HepG2 (cell line): ENCODE measurements at regions not wholly inside any gene's neighbourhood (a gene's known extent, or its start where the extent isn't known, plus 50 kb on each side); places are given as distances from the start of the nearest gene placed in this dataset.

ENCODE experiments used
- ATAC-seq: fragments of 200-7000 bp; cut with Tn5 transposase; 3 replicates; pipeline ENCODE4 v1.9.1; 2020; ENCODE audit warnings: mild to moderate bottlenecking, moderate library complexity
- BruUV-seq: library from RNA; stranded (reverse); fragments of 400-500 nt; replicated peaks from 2 replicates; lab custom pipeline; 2021; lab: Mats Ljungman, UMichigan
- CTCF ChIA-PET: fragments of 300-600 bp; formaldehyde crosslinking; extraction: SDS; loops from one replicate; lab custom pipeline; 2021; ENCODE audit warnings: low total read pairs, inconsistent platforms, low intra/inter-chr PET ratio; lab: Yijun Ruan, JAX
- POLR2A ChIA-PET: fragments of 350-600 bp; sonication (Branson Sonifier 250); formaldehyde crosslinking; loops from one replicate; lab custom pipeline; 2020; ENCODE audit warnings: antibody characterized with exemption, inconsistent platforms; lab: Yijun Ruan, JAX
- DNase-seq: peaks from one replicate; pipeline ENCODE4 v3.0.0-alpha.2; 2015; ENCODE audit warnings: low spot score
- FAIRE-seq: peaks from 3 replicates; lab custom pipeline; 2011; peaks lifted over from hg19 to GRCh38; lab: Jason Lieb, UNC
- H2AFZ ChIP-seq: one replicate; pipeline ENCODE4 v1.6.1; 2011; ENCODE audit warnings: low read length, inconsistent platforms
- H3K27ac ChIP-seq: fragments of 300-600 bp; 3 replicates; pipeline ENCODE4 v1.8.0; 2011; ENCODE audit warnings: mixed run types, mild to moderate bottlenecking, mixed read lengths, low read length, inconsistent platforms; ENCODE audit not compliant: insufficient read depth; ENCODE audit errors: extremely low read length
- H3K27me3 ChIP-seq, 2 experiments: fragments of 200-600 bp in 1 of 2; 2 replicates in 1 of 2; 3 replicates in 1 of 2; pipeline versions ENCODE4 v1.6.0 to v1.8.0; 2011; ENCODE audit warnings: low read length in 2 of 2, mild to moderate bottlenecking in 2 of 2, moderate library complexity in 2 of 2, inconsistent platforms in 1 of 2; ENCODE audit not compliant: insufficient read depth in 2 of 2, control insufficient read depth in 1 of 2
- H3K36me3 ChIP-seq, 2 experiments: fragments of 200-600 bp in 1 of 2; replicated peaks in 1 of 2; 2 replicates in 1 of 2; 3 replicates in 1 of 2; pipeline versions ENCODE4 v1.5.1 to v1.8.0; 2011; ENCODE audit warnings: low read length in 2 of 2, inconsistent platforms in 1 of 2; ENCODE audit not compliant: insufficient read depth in 2 of 2, control insufficient read depth in 1 of 2
- H3K4me1 ChIP-seq: 2 replicates; pipeline ENCODE4 v1.5.1; 2012; ENCODE audit warnings: low read length, inconsistent platforms; ENCODE audit not compliant: insufficient read depth
- H3K4me2 ChIP-seq: 2 replicates; pipeline ENCODE4 v1.6.0; 2011; ENCODE audit warnings: low read depth, low read length, inconsistent platforms
- H3K4me3 ChIP-seq, 3 experiments: fragments of 200-600 bp in 1 of 3; sonication (generic), shearing (Covaris generic) in 1 of 3; replicated peaks in 1 of 3; 2 replicates each; pipeline ENCODE4 v1.5.1; 2011 to 2016; ENCODE audit warnings: low read length in 3 of 3, inconsistent platforms in 2 of 3, low read depth in 2 of 3, mild to moderate bottlenecking in 2 of 3, control low read depth in 1 of 3, mixed read lengths in 1 of 3; ENCODE audit not compliant: insufficient read depth in 1 of 3
- H3K79me2 ChIP-seq: one replicate; pipeline ENCODE4 v1.6.1; 2011; ENCODE audit warnings: low read length, inconsistent platforms; ENCODE audit not compliant: insufficient read depth
- H3K9ac ChIP-seq: 2 replicates; pipeline ENCODE4 v1.6.0; 2011; ENCODE audit warnings: mild to moderate bottlenecking, low read depth, low read length, inconsistent platforms; ENCODE audit not compliant: insufficient read depth
- H3K9me3 ChIP-seq: 2 replicates; pipeline ENCODE4 v1.5.1; 2012; ENCODE audit warnings: mild to moderate bottlenecking, low read length
- H4K20me1 ChIP-seq: 2 replicates; pipeline ENCODE4 v1.6.0; 2011; ENCODE audit warnings: inconsistent platforms, mild to moderate bottlenecking, low read length, moderate library complexity; ENCODE audit not compliant: insufficient read depth
- ARID5B ChIP-seq: IDR thresholded peaks from 2 replicates; pipeline ENCODE4 v1.4.0; 2020; ENCODE audit warnings: mild to moderate bottlenecking, missing genetic modification reagents
- ATF5 ChIP-seq: sonication (generic); formaldehyde crosslinking; IDR thresholded peaks from 2 replicates; pipeline ENCODE4 v1.4.0; 2020; ENCODE audit warnings: mild to moderate bottlenecking, low read depth, missing genetic modification reagents
- ERF ChIP-seq: IDR thresholded peaks from 2 replicates; pipeline ENCODE4 v1.6.1; 2018; ENCODE audit warnings: missing biosample characterization, missing genetic modification reagents
- LBX2 ChIP-seq: sonication (generic); formaldehyde crosslinking; IDR thresholded peaks from 2 replicates; pipeline ENCODE4 v1.5.0; 2020; ENCODE audit warnings: missing genetic modification reagents, mild to moderate bottlenecking, borderline replicate concordance
- MAFG ChIP-seq: sonication (generic); formaldehyde crosslinking; IDR thresholded peaks from 2 replicates; pipeline ENCODE4 v1.5.1; 2020; ENCODE audit warnings: mild to moderate bottlenecking, missing genetic modification reagents
- MIXL1 ChIP-seq: IDR thresholded peaks from 2 replicates; pipeline ENCODE4 v1.6.1; 2016
- NR2F2 ChIP-seq: IDR thresholded peaks from 2 replicates; pipeline ENCODE4 v1.6.1; 2012; ENCODE audit warnings: low read depth, inconsistent platforms, borderline replicate concordance
- PHB2 ChIP-seq: fragments of 450-650 bp; IDR thresholded peaks from 2 replicates; pipeline ENCODE4 v1.6.1; 2018; ENCODE audit not compliant: partially characterized antibody
- SKI ChIP-seq: fragments of 450-650 bp; IDR thresholded peaks from one replicate; pipeline ENCODE4 v1.6.1; 2018; ENCODE audit warnings: mild to moderate bottlenecking; ENCODE audit not compliant: partially characterized antibody
- TBL1XR1 ChIP-seq: fragments of 150-350 bp; IDR thresholded peaks from 2 replicates; pipeline ENCODE4 v1.6.1; 2014; ENCODE audit warnings: borderline replicate concordance, low read length; ENCODE audit not compliant: partially characterized antibody
- ZC3H4 ChIP-seq: sonication (generic); formaldehyde crosslinking; IDR thresholded peaks from 2 replicates; pipeline ENCODE4 v1.4.0; 2020; ENCODE audit warnings: missing genetic modification reagents, borderline replicate concordance
- ZKSCAN8 ChIP-seq: IDR thresholded peaks from 2 replicates; pipeline ENCODE4 v1.6.1; 2016; ENCODE audit warnings: borderline replicate concordance, missing genetic modification reagents, missing compliant biosample characterization
- ZNF670 ChIP-seq: sonication (generic); formaldehyde crosslinking; IDR thresholded peaks from 2 replicates; pipeline ENCODE4 v1.8.0; 2022; ENCODE audit warnings: mild to moderate bottlenecking, missing genetic modification reagents, borderline replicate concordance
- ZNF83 ChIP-seq: sonication (generic); formaldehyde crosslinking; IDR thresholded peaks from 2 replicates; pipeline ENCODE4 v1.4.0; 2020; ENCODE audit warnings: missing genetic modification reagents, mild to moderate bottlenecking, borderline replicate concordance
- ZNF879 ChIP-seq: sonication (generic); formaldehyde crosslinking; IDR thresholded peaks from 2 replicates; pipeline ENCODE4 v1.8.1; 2023; ENCODE audit warnings: missing genetic modification reagents
- WGBS: methylation state at CpG from one replicate; pipeline ENCODE4 v1.1.6; 2017; ENCODE audit warnings: low lambda C conversion rate; 5-methylcytosine and 5-hydroxymethylcytosine counted together
- in situ Hi-C: cut with HindIII; loops from 2 replicates; pipeline ENCODE4 v1.10.0; 2017; ENCODE audit warnings: low pct_unique_long_range_greater_than_20kb; ENCODE audit not compliant: extremely low pct_ligation_motif_present
- intact Hi-C: fragments of 100-400 bp; cut with micrococcal nuclease; formaldehyde crosslinking; loops from one replicate; pipeline ENCODE4 v1.10.0; 2022; ENCODE audit not compliant: unreplicated experiment
- TF ChIP-seq, protein P1 (sequence below): sonication (generic); formaldehyde crosslinking; IDR thresholded peaks from 2 replicates; pipeline ENCODE4 v1.5.0; 2020; ENCODE audit warnings: mild to moderate bottlenecking, missing genetic modification reagents, moderate library complexity
- TF ChIP-seq, protein P2 (sequence below): sonication (generic); formaldehyde crosslinking; IDR thresholded peaks from 2 replicates; pipeline ENCODE4 v1.5.1; 2020; ENCODE audit warnings: mild to moderate bottlenecking, missing genetic modification reagents, borderline replicate concordance

DNA sequence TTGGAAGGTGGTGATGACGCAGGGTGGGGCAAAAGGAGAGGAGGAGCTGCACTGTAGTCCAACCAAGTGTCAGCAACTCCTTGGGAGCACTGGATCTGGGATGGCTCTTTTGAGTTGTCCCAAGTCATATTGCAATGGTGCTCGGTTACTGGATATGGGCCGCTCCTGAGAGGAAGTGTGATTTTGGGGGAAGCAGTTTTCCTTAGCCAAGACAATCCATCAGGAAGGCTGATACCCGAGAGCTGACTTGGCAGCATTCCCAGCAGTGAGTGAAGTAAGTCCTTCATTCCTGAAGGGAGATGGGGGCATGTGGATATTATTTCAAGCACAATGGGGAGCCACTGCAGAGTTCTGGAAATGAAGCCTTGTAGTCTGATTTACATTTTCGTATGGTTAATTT, 354.1 kb downstream of the RFPL4B start:
- no peaks in the 10 kb centered on the region for H4K20me1 ChIP-seq
- intact Hi-C loops = no loop called here
- 15% methylated on average over 5 of the region's 5 CpGs for WGBS

More for the DNA sequence above, 354.1 kb downstream of the RFPL4B start:
- H3K27me3 ChIP-seq = no peaks in the 10 kb centered on the region
- DNase-seq (no peak), FAIRE-seq (no peak), ATAC-seq (no peak)
- H3K4me3 ChIP-seq = no peak overlapping the region
- H2AFZ ChIP-seq = no peak overlapping the region
- in situ Hi-C loops = no loop called here
- no peaks in the 10 kb centered on the region for H3K36me3 ChIP-seq
- POLR2A ChIA-PET = no interaction called here
- no peak overlapping the region for H3K4me2 ChIP-seq
- no TSS peak for BruUV-seq
- CTCF ChIA-PET = no interaction called here
- no peak for TF ChIP-seq NR2F2
- no peak for TF ChIP-seq MIXL1 (CRISPR knock-in tag)
- no peak for TF ChIP-seq ZKSCAN8 (CRISPR knock-in tag)
- TF ChIP-seq ZC3H4 = no peak
- TF ChIP-seq ATF5 (CRISPR knock-in tag) = no peak
- TF ChIP-seq, protein P1, sequence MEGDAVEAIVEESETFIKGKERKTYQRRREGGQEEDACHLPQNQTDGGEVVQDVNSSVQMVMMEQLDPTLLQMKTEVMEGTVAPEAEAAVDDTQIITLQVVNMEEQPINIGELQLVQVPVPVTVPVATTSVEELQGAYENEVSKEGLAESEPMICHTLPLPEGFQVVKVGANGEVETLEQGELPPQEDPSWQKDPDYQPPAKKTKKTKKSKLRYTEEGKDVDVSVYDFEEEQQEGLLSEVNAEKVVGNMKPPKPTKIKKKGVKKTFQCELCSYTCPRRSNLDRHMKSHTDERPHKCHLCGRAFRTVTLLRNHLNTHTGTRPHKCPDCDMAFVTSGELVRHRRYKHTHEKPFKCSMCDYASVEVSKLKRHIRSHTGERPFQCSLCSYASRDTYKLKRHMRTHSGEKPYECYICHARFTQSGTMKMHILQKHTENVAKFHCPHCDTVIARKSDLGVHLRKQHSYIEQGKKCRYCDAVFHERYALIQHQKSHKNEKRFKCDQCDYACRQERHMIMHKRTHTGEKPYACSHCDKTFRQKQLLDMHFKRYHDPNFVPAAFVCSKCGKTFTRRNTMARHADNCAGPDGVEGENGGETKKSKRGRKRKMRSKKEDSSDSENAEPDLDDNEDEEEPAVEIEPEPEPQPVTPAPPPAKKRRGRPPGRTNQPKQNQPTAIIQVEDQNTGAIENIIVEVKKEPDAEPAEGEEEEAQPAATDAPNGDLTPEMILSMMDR = no peak
- no peak for TF ChIP-seq TBL1XR1
- TF ChIP-seq PHB2 = no peak
- no peak for TF ChIP-seq ZNF83 (CRISPR knock-in tag)
- no peak for TF ChIP-seq ZNF879
- TF ChIP-seq ARID5B (CRISPR knock-in tag) = no peak
- TF ChIP-seq ZNF670 (CRISPR knock-in tag) = no peak
- TF ChIP-seq, protein P2, sequence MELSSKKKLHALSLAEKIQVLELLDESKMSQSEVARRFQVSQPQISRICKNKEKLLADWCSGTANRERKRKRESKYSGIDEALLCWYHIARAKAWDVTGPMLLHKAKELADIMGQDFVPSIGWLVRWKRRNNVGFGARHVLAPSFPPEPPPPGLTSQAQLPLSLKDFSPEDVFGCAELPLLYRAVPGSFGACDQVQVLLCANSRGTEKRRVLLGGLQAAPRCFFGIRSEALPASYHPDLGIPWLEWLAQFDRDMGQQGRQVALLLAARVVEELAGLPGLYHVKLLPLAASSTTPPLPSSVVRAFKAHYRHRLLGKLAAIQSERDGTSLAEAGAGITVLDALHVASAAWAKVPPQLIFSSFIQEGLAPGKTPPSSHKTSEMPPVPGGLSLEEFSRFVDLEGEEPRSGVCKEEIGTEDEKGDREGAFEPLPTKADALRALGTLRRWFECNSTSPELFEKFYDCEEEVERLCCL (CRISPR knock-in tag) = no peak
- TF ChIP-seq ERF = no peak
- TF ChIP-seq SKI = no peak
- no peak for TF ChIP-seq LBX2 (CRISPR knock-in tag)
- TF ChIP-seq MAFG (CRISPR knock-in tag) = no peak
- no peak overlapping the region for H3K9ac ChIP-seq
- no peaks in the 10 kb centered on the region for H3K79me2 ChIP-seq
- H3K27ac ChIP-seq = no peak overlapping the region
- H3K9me3 ChIP-seq = no peaks in the 10 kb centered on the region
- H3K4me1 ChIP-seq = no peaks in the 10 kb centered on the region
